DND-41 (cell line): ENCODE measurements at regions not wholly inside any gene's neighbourhood (a gene's known extent, or its start where the extent isn't known, plus 50 kb on each side); places are given as distances from the start of the nearest gene placed in this dataset.

ENCODE experiments used
- CTCF ChIP-seq: IDR thresholded peaks from 2 replicates; pipeline ENCODE4 v1.5.1; 2012; ENCODE audit warnings: borderline replicate concordance, low read length, moderate library complexity, mild to moderate bottlenecking; ENCODE audit not compliant: poor library complexity, severe bottlenecking; ENCODE audit errors: extremely low read depth
- EZH2 ChIP-seq: IDR thresholded peaks from 3 replicates; pipeline ENCODE4 v1.6.1; 2012; ENCODE audit warnings: borderline replicate concordance, low read depth, mild to moderate bottlenecking, moderate library complexity, low read length, inconsistent platforms; ENCODE audit not compliant: severe bottlenecking

- TF ChIP-seq EZH2, result no peak
- no peak for TF ChIP-seq CTCF
These were observed 64.9 kb upstream of the LMO4 start for GRCh38 chr1:87263785-87264184.
